ENCODE measurements at regions not wholly inside any gene's neighbourhood (a gene's known extent, or its start where the extent isn't known, plus 50 kb on each side); places are given as distances from the start of the nearest gene placed in this dataset.
A peak's percentile ranks its signal among the peaks of the same experiment; 100 is the strongest.

- DNase-seq = no peak
Measured at GRCh38 chr3:14273901-14274611, 95.4 kb downstream of the LSM3 start.

GRCh38 chr3:14274612-14274936 lies 96.0 kb downstream of the LSM3 start:
- DNase-seq = peak; percentile 41

GRCh38 chr3:14274999-14275961 lies 96.7 kb downstream of the LSM3 start:
- peak; percentile 57 for DNase-seq

- no peak for DNase-seq
Measured at GRCh38 chr3:14275962-14276909, 97.6 kb downstream of the LSM3 start.

- no peak for DNase-seq
Measured at GRCh38 chr3:14277557-14277956, 98.9 kb downstream of the LSM3 start.

- DNase-seq = peak; percentile 56
Measured at GRCh38 chr3:14278265-14278798, 99.7 kb downstream of the LSM3 start.

- DNase-seq = no peak
Measured at GRCh38 chr3:14278799-14279625, 100.4 kb downstream of the LSM3 start.

GRCh38 chr3:14279626-14280061 lies 101.0 kb downstream of the LSM3 start:
- DNase-seq = no peak

GRCh38 chr3:14280326-14280725 lies 101.7 kb downstream of the LSM3 start:
- DNase-seq = no peak

- DNase-seq = no peak
Measured at GRCh38 chr3:14281053-14281452, 102.4 kb downstream of the LSM3 start.

GRCh38 chr3:14282001-14282705 lies 103.5 kb downstream of the LSM3 start:
- DNase-seq = no peak

- DNase-seq = no peak
Measured at GRCh38 chr3:14282706-14283075, 104.1 kb downstream of the LSM3 start.

GRCh38 chr3:14283092-14283812 lies 104.6 kb downstream of the LSM3 start:
- peak; percentile 29 for DNase-seq

- DNase-seq = no peak
Measured at GRCh38 chr3:14283813-14284438, 105.3 kb downstream of the LSM3 start.

- DNase-seq = no peak
Measured at GRCh38 chr3:14284694-14285547, 106.3 kb downstream of the LSM3 start.

GRCh38 chr3:14285548-14285925 lies 106.9 kb downstream of the LSM3 start:
- DNase-seq = no peak

GRCh38 chr3:14286887-14287500 lies 108.4 kb downstream of the LSM3 start:
- no peak for DNase-seq

GRCh38 chr3:14288177-14288788 lies 109.7 kb downstream of the LSM3 start:
- DNase-seq = no peak
